Stimulated activated naive CD8-positive, alpha-beta T cell treated with anti-CD3 and anti-CD28 coated beads, Interleukin-15, Interleukin-2, amounts not matched to agents 100 U/mL and 50 U/mL, for 24 hours (primary cell): ENCODE measurements at regions not wholly inside any gene's neighbourhood (a gene's known extent, or its start where the extent isn't known, plus 50 kb on each side); places are given as distances from the start of the nearest gene placed in this dataset.
"Not testable (repeated sequence)": the region's sequence is repeated elsewhere in the genome, so short reads cannot be mapped to it uniquely, and the experiment has no call there.

Experiments
- ATAC-seq: fragments of 150-1000 bp; cut with Tn5 transposase; one replicate; pipeline ENCODE4 v1.10.0; 2021
- DNase-seq: peaks from one replicate; pipeline ENCODE4 v3.0.0; 2021

GRCh38 chr14:37650356-37651037, 55.1 kb downstream of the TTC6 start:
- ATAC-seq, result no peak
- DNase-seq, result no peak

DNA sequence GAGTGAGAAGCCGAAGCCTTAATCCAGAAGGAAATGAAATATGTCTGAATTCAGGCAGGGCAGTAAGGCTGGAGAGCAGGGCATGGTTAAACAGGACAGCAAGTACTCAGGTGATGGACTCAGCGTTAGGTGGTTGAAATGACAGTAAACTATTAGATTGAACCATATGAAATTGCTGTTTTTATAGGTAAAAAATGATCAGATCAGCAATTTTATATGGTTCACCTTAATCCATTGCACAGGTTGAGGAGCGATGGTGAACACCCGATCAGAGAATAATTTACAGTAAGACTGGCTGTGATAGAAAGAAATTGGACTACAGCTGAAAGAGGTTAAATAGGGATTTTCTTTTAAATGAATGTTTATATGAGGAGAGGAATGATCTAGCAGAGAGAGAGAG, 56.6 kb downstream of the TTC6 start:
- no peak for DNase-seq
- ATAC-seq, result no peak

DNA sequence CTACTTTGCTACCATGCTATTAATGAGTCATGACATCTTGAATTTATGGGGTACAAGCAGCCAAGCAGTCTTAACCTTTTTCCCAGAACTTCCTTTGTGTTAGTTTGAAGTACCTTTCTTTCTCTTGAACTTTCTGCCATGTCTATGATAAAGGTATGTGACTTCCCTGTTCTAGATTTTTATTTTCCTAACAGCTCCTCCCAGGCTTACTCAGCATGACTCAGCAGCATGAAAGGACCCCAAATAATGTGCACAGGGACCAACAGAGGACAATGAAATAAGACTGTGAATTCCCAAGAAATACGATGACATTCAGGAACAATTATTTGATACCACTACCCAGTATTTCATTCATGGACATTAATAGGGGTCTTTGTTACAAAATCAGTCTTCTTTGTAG, 60.0 kb downstream of the TTC6 start:
- DNase-seq (no peak), ATAC-seq (no peak)

- ATAC-seq (no peak), DNase-seq (no peak)
Observed at GRCh38 chr14:37658156-37658555, 62.7 kb downstream of the TTC6 start.

DNA sequence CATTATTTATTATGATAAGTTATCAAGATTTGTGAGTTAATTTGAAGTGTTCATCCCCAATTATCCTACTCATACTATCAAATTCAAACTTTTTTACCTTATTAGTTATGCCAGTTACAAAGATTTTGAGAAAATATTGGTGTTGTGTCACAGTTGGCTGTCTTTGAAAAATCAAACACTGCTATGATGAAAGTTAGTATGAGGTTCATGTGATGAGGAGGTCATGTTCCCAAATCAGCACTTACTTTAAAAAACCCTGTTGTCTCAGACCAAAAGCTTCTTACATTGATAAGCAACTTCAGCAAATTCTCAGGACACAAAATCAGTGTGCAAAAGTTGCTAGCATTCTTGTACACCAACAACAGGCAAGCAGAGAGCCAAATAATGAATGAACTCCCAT, 68.1 kb downstream of the TTC6 start:
- no peak for DNase-seq
- ATAC-seq, result no peak

DNA sequence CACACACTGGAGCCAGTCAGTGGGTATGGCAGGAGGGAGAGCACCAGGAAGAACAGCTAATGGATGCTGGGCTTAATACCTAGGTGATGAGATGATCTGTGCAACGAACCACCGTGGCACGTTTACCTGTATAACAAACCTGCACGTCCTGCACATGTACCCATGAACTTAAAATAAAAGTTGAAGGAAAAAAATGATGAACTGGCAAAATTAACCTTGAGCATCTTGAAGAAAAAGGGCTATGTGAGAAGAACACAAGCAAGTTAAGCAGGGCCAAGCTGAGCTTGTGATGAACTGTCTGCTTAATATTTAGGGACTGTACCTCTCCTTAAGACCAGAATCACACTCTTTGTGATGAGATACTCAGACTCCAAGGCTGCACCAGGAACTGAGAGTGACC, 70.0 kb downstream of the TTC6 start:
- no peak for DNase-seq
- ATAC-seq, result no peak

DNA sequence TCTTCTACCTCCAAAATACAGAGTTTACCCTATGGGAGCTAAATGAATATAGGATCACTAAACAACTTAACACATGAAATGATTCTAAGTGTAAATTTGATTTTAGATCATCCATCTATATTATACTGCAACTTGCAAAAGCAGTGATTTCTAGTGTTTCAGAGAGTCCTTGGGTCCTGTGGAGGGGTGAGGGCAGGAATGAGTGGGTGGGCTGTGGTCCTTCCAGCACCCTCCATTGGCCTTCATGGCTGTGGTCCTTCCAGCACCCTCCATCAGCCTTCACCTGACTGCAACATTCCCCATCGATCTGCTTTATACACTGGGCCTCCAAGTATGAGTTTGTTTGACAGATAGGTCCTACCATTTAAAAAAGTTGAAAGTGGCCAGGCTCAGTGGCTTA, 70.5 kb downstream of the TTC6 start:
- no peak for ATAC-seq
- DNase-seq, result no peak

DNA sequence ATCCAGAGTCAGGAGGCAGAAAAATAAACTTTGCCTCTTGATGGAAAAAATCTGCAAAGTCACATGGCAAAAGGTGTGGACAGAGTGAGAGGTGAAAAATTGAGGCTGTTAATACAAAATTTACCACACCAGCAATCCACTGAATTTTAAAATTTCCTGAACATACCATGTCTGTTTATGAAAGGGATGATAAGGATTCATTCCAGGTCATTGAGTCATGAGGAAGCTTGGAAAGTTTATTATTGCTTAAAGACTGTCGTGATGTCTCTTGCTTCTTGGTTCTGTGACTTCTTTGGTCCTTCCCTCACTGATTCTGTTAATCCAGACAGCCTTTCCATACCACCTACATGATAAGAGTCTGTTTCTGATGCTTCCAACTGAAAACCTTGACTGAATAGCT, 73.2 kb downstream of the TTC6 start:
- no peak for ATAC-seq
- no peak for DNase-seq

- ATAC-seq (no peak), DNase-seq (no peak)
Observed at GRCh38 chr14:37669242-37669641, 73.8 kb downstream of the TTC6 start.

- DNase-seq, result no peak
- no peak for ATAC-seq
Observed at GRCh38 chr14:37673439-37673838, 78.0 kb downstream of the TTC6 start.

DNA sequence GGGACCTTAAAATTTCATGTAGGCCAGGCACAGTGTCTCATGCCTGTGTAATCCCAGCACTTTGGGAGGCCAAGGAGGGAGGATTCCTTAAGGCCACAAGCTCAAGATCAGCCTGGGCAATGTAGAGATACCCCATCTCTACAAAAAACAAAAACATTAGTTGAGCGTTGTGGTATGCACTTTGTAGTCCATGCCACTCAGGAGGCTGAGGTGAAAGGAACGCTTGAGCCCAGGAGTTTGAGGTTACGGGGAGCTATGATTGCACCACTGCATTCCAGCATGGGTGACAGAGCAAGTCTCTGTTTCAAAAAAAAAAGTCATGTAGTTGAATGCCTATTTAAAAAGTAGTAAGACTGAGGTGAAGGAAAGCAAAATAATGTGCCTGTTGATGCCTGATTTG, 83.5 kb downstream of the TTC6 start:
- DNase-seq, result no peak
- ATAC-seq, result no peak

DNA sequence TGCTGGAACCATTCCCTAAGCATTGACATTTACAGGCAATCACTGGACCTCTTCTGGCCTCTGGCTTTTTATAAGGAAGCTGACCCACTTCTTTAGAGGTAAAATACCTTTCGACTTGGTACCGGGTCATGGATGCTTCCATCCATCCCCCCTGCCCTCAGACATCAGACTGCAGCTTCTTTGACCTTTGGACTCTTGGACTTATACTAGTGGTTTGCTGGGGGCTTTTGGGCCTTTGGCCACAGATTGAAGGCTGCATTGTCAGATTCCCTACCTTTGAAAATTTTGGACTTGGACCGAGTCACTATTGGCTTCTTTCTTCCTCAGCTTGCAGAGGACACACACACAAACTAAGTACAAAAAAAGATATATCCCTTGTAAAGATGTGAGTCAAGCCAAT, 86.1 kb downstream of the TTC6 start:
- no peak for ATAC-seq
- no peak for DNase-seq

GRCh38 chr14:37692680-37693079, 97.3 kb downstream of the TTC6 start:
- not testable (repeated sequence) for DNase-seq, ATAC-seq

- not testable (repeated sequence) for DNase-seq, ATAC-seq
Observed at GRCh38 chr14:37693420-37693819, 98.0 kb downstream of the TTC6 start.

DNA sequence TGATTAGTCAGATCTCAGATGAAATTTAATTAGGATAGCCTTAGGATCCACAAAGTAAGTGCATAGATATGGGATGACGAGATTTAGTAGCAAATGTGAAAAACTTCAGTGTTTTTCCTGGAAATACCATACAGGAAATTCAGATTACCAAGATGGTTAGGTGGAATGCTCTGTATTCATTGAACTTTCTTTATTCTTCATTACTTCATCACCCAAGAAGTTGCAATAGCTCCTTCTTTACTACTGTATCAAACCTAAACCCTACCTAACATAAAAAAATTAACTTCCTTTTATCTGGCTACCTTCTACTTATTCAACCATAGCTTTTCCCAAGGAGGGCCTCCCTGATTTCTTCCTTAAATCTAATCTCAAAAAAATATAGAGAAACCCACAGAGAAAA, 100.4 kb downstream of the TTC6 start:
- DNase-seq (no peak), ATAC-seq (no peak)

GRCh38 chr14:37697489-37698121, 102.2 kb downstream of the TTC6 start:
- ATAC-seq, result no peak
- no peak for DNase-seq

DNA sequence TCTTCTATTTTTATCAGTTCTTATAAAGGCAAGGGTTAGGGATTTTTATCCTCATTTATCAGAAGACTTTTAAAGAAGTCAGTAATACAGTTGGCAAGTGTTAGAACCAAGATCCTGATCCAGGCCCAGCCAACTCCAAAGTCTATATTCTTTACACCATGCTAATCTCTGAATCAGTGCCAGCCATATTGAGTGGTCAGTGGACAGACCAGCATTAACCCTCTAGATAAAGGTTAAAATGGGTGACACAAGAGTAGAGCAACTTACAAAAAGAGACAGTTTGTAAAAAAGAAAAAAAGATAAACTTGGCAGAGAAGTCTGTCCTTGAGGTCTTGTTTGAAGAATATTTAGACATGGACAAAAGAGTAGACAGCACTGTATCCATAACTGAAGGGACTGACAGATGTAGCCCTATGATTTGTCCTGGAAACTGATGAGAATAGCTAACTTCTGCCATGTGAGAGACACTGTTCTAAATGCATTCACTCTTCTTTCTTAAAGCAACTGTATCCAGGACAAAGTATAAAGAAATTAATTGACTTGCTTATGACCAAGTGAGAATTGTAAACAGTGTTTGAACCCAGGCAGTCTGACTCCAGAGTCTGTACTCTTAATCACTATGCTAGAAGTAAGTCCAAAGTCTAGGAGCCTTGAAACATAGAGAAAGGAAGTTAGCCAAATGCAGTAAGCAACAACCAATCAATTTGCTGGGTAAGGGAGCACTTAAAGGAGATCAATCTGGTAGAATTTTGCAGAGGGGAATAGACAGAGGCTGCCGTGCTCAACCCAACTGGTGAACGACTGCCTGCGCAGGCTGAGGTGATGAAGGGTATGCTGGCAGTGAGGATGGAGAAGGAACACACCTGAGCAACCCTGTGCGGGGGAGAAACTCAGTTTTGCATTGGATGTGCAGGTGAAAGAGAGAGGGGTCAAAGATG, 103.7 kb downstream of the TTC6 start:
- no peak for DNase-seq
- ATAC-seq, result no peak

- ATAC-seq (no peak), DNase-seq (no peak)
Observed at GRCh38 chr14:37707716-37708115, 112.3 kb downstream of the TTC6 start.

GRCh38 chr14:37708481-37708880, 113.1 kb downstream of the TTC6 start:
- ATAC-seq (no peak), DNase-seq (no peak)

GRCh38 chr14:37709419-37710195, 114.2 kb downstream of the TTC6 start:
- DNase-seq (no peak), ATAC-seq (no peak)

DNA sequence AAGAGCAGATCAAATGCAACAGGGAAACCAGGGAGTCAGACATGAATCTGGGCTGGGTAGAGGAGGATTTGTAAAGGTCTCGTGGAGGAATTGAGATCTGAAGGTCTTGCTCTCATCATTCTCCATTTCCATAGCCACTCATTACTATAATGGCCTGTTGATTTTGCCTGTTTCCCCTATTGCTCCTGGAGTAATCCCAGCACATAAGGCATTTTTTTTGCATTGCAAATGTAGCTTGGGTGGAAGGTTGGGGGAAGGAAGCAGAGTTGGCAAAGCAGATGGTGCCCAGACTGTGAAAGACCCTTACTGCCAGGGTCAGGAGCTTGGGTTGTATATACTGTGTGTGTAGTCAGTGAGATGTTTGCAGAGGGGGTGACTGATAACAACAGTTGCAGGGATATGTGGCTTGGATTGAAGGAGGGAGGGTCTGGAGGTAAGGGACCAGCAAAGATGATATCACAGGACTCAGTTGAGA, 116.0 kb downstream of the TTC6 start:
- DNase-seq (no peak), ATAC-seq (no peak)

- DNase-seq (no peak), ATAC-seq (no peak)
Observed at GRCh38 chr14:37711831-37712475, 116.5 kb downstream of the TTC6 start.
